ENCODE measurements at regions not wholly inside any gene's neighbourhood (a gene's known extent, or its start where the extent isn't known, plus 50 kb on each side); places are given as distances from the start of the nearest gene placed in this dataset.

DNA sequence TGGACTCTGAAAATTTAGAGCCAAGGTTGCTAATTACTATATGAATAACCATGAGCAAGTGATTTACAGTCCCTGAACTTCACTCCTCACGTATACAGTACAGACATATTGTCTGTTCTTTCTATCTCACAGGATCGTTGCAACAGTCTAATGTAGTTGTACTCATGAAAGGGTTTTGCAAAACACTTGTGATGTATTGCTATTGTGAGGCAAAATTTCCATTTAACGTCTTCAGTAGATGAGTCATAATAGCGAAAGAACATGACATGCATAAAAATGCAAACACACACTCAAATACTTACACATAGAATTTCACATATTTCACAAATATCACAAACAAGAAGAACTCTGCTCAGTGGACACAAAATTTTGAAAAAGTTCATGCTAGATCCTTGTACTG, 134.6 kb upstream of the TRPC6 start:
- Histone ChIP-seq H3K27ac (no peak overlapping the region), H3K4me3 (no peak overlapping the region)
- no peak for TF ChIP-seq POLR2AphosphoS5 (IDR thresholded peaks at IDR 0.05)
- no peak for TF ChIP-seq POLR2A (IDR thresholded peaks at IDR 0.05)
- TF ChIP-seq, protein P1, sequence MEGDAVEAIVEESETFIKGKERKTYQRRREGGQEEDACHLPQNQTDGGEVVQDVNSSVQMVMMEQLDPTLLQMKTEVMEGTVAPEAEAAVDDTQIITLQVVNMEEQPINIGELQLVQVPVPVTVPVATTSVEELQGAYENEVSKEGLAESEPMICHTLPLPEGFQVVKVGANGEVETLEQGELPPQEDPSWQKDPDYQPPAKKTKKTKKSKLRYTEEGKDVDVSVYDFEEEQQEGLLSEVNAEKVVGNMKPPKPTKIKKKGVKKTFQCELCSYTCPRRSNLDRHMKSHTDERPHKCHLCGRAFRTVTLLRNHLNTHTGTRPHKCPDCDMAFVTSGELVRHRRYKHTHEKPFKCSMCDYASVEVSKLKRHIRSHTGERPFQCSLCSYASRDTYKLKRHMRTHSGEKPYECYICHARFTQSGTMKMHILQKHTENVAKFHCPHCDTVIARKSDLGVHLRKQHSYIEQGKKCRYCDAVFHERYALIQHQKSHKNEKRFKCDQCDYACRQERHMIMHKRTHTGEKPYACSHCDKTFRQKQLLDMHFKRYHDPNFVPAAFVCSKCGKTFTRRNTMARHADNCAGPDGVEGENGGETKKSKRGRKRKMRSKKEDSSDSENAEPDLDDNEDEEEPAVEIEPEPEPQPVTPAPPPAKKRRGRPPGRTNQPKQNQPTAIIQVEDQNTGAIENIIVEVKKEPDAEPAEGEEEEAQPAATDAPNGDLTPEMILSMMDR (IDR thresholded peaks at IDR 0.05), result no peak

DNA sequence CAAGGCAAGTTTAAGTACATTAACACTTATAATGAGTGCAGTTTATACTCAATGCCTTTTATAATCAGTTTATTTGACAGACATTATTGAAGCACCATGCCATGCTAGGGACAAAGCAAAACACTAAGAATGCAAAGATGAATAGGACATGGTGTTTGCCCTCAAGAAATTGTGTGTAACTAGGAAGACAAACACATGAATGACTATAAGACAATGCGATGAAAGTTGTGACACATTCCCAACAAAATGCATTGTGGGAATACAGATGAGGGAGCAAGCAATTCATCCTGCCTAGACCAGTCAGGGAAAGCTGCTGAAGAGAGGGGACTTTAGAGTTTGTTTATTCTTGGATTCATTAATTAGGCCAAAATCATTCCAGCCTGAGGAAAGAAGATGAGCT, 133.8 kb upstream of the TRPC6 start:
- intact Hi-C loops (cut with DNase I), result no loop called here
- H3K9me3 ChIP-seq, result no peaks in the 10 kb centered on the region
- no peaks in the 10 kb centered on the region for H3K27me3 ChIP-seq (replicated peaks; ENCODE audit: insufficient read depth)
- 50% methylated on average over 1 of the region's 1 CpG for WGBS
- no peaks in the 10 kb centered on the region for H3K36me3 ChIP-seq
- no peak overlapping the region for H3K4me3 ChIP-seq
- TF ChIP-seq POLR2AphosphoS5 (IDR thresholded peaks at IDR 0.05) (no peak), POLR2A (IDR thresholded peaks at IDR 0.05) (no peak)
- TF ChIP-seq, protein P1 (IDR thresholded peaks at IDR 0.05), result no peak
- DNase-seq (ENCODE audit: low spot score), result no peak
- no peaks in the 10 kb centered on the region for H3K4me1 ChIP-seq (replicated peaks)
- no peak overlapping the region for H3K27ac ChIP-seq

More for the DNA sequence above, 134.6 kb upstream of the TRPC6 start:
- 87% methylated on average over 4 of the region's 4 CpGs for WGBS
- DNase-seq (ENCODE audit: low spot score), result no peak
- H3K27me3 ChIP-seq (replicated peaks; ENCODE audit: insufficient read depth), result no peaks in the 10 kb centered on the region
- no peaks in the 10 kb centered on the region for H3K9me3 ChIP-seq
- intact Hi-C loops (cut with DNase I), result no loop called here
- no peaks in the 10 kb centered on the region for H3K36me3 ChIP-seq
- H3K4me1 ChIP-seq (replicated peaks), result no peaks in the 10 kb centered on the region

DNA sequence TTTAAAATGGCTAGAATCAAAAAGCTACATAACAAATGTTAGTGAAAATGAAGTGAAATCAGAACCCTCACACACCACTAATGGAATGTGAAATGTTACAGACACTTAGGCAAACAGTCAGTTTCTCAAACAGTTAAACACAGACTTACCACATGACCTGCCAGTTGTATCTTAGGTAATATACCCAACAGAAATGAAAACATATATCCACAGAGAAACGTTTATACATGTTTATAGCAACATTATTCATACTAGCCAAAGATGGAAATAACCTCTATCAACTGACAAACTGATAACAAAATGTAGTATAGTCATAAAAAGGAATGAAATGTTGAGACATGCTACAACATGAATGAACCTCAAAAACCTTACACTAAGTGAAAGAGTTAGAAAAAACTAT, 131.5 kb upstream of the TRPC6 start:
- Histone ChIP-seq H3K36me3 (no peaks in the 10 kb centered on the region), H3K27me3 (replicated peaks; ENCODE audit: insufficient read depth) (no peaks in the 10 kb centered on the region), H3K9me3 (no peaks in the 10 kb centered on the region), H3K4me1 (replicated peaks) (no peaks in the 10 kb centered on the region), H3K4me3 (no peak overlapping the region), H3K27ac (no peak overlapping the region)
- no peak for TF ChIP-seq POLR2AphosphoS5 (IDR thresholded peaks at IDR 0.05)
- TF ChIP-seq POLR2A (IDR thresholded peaks at IDR 0.05), result no peak
- TF ChIP-seq, protein P1 (IDR thresholded peaks at IDR 0.05), result no peak
- DNase-seq (ENCODE audit: low spot score), result no peak
- 15% methylated on average over 1 of the region's 1 CpG for WGBS
- intact Hi-C loops (cut with DNase I), result no loop called here

DNA sequence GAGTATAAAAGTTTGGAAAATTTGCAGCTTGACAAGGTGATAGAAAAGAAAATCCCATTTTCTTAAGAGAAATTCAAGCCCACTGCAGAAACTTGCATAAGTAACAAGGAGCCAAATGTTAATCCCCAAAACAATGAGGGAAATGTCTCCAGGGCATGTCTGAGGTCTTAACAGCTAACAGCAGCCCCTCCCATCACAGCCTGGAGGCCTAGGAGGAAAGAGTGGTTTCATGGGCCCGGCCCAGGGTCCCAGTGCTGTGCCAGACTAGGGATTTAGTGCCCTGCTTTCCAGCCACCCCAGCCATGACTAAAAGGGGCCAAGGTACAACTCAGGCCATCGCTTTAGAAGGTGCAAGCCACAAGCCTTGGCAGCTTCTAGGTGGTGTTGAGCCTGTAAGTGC, 123.7 kb upstream of the TRPC6 start:
- DNase-seq (ENCODE audit: low spot score), result no peak
- H3K9me3 ChIP-seq, result no peaks in the 10 kb centered on the region
- 58% methylated on average over 2 of the region's 2 CpGs for WGBS
- no peaks in the 10 kb centered on the region for H3K27me3 ChIP-seq (replicated peaks; ENCODE audit: insufficient read depth)
- intact Hi-C loops (cut with DNase I), result no loop called here
- H3K4me1 ChIP-seq (replicated peaks), result no peaks in the 10 kb centered on the region
- H3K27ac ChIP-seq, result no peak overlapping the region
- no peak for TF ChIP-seq POLR2AphosphoS5 (IDR thresholded peaks at IDR 0.05)
- TF ChIP-seq POLR2A (IDR thresholded peaks at IDR 0.05), result no peak
- TF ChIP-seq, protein P1 (IDR thresholded peaks at IDR 0.05), result no peak
- H3K36me3 ChIP-seq, result no peaks in the 10 kb centered on the region
- no peak overlapping the region for H3K4me3 ChIP-seq

DNA sequence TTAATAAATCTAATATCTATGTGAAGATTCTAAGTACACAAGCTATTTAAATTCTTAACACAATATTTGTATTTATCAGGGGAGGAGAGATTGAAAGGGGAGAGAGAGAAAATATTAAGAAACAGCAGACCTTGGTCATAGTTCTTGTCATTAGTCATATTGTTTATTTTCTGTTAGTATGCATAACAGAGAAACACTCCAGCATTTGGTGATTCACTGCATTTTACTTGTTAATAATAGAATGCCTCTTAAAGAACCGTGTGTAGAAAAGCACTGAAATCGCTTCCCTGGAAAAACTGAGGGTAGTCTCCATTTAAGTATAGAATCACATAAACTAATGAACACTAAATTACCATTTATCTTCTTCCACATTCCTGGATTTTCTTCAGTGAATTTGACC, 122.7 kb upstream of the TRPC6 start:
- Histone ChIP-seq H3K9me3 (no peaks in the 10 kb centered on the region), H3K36me3 (no peaks in the 10 kb centered on the region), H3K27me3 (replicated peaks; ENCODE audit: insufficient read depth) (no peaks in the 10 kb centered on the region), H3K4me1 (replicated peaks) (no peaks in the 10 kb centered on the region), H3K27ac (no peak overlapping the region), H3K4me3 (no peak overlapping the region)
- intact Hi-C loops (cut with DNase I), result no loop called here
- DNase-seq (ENCODE audit: low spot score), result no peak
- 80% methylated on average over 2 of the region's 2 CpGs for WGBS
- TF ChIP-seq, protein P1 (IDR thresholded peaks at IDR 0.05), result no peak
- TF ChIP-seq POLR2A (IDR thresholded peaks at IDR 0.05) (no peak), POLR2AphosphoS5 (IDR thresholded peaks at IDR 0.05) (no peak)

All from prostate gland (tissue), 2 donors.